ENCODE measurements at regions not wholly inside any gene's neighbourhood (a gene's known extent, or its start where the extent isn't known, plus 50 kb on each side); places are given as distances from the start of the nearest gene placed in this dataset.

GRCh38 chr1:218135371-218135770 is 149.7 kb upstream of the RRP15 start:
- TF ChIP-seq CSDE1 (IDR thresholded peaks at IDR 0.05) (no peak), POLR2A (conservative IDR thresholded peaks at IDR 0.05) (no peak), REST (IDR thresholded peaks at IDR 0.05; ENCODE audit: borderline replicate concordance) (no peak), REST (CRISPR knock-in tag; IDR thresholded peaks at IDR 0.05; ENCODE audit: low read depth) (no peak), CCAR2 (IDR thresholded peaks at IDR 0.05; ENCODE audit: low read depth, low read length) (no peak), ERF (CRISPR knock-in tag; IDR thresholded peaks at IDR 0.05) (no peak), POU5F1 (IDR thresholded peaks at IDR 0.05; ENCODE audit: borderline replicate concordance, low read depth, low read length, partially characterized antibody) (no peak), HDAC1 (IDR thresholded peaks at IDR 0.05) (no peak), CTCF (IDR thresholded peaks at IDR 0.05 in 2 of 3, conservative IDR thresholded peaks at IDR 0.05 in 1 of 3; ENCODE audit: insufficient read depth in 2 of 3, low read depth in 1 of 3, low read length in 3 of 3) (no peak), BRCA1 (IDR thresholded peaks at IDR 0.05) (no peak), BRCA1 (CRISPR knock-in tag; IDR thresholded peaks at IDR 0.05) (no peak), CXXC5 (CRISPR knock-in tag; IDR thresholded peaks at IDR 0.05) (no peak)
- TF ChIP-seq, protein P1, sequence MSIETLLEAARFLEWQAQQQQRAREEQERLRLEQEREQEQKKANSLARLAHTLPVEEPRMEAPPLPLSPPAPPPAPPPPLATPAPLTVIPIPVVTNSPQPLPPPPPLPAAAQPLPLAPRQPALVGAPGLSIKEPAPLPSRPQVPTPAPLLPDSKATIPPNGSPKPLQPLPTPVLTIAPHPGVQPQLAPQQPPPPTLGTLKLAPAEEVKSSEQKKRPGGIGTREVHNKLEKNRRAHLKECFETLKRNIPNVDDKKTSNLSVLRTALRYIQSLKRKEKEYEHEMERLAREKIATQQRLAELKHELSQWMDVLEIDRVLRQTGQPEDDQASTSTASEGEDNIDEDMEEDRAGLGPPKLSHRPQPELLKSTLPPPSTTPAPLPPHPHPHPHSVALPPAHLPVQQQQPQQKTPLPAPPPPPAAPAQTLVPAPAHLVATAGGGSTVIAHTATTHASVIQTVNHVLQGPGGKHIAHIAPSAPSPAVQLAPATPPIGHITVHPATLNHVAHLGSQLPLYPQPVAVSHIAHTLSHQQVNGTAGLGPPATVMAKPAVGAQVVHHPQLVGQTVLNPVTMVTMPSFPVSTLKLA (conservative IDR thresholded peaks at IDR 0.05), result no peak

All from K562 (cell line).